Sigmoid colon (tissue), 4 donors: ENCODE measurements at regions not wholly inside any gene's neighbourhood (a gene's known extent, or its start where the extent isn't known, plus 50 kb on each side); places are given as distances from the start of the nearest gene placed in this dataset.

Source experiments
- CTCF ChIP-seq, 4 experiments: fragments of 450-650 bp in 3 of 4; fragments of 200-600 bp in 1 of 4; IDR thresholded peaks; one replicate each; pipeline ENCODE4 v1.5.1; 2016 to 2019; ENCODE audit warnings: antibody characterized with exemption in 4 of 4, mild to moderate bottlenecking in 3 of 4, moderate library complexity in 2 of 4
- POLR2A ChIP-seq, 2 donors: fragments of 450-650 bp; IDR thresholded peaks; one replicate each; pipeline ENCODE4 v1.6.1; 2016; ENCODE audit warnings: antibody characterized with exemption in 2 of 2, mild to moderate bottlenecking in 2 of 2, moderate library complexity in 2 of 2
- POLR2AphosphoS5 ChIP-seq, 4 donors: sonication (generic); formaldehyde crosslinking; IDR thresholded peaks; one replicate each; pipeline ENCODE4 v1.6.1; 2017; ENCODE audit warnings: antibody characterized with exemption in 4 of 4

GRCh38 chr13:50197705-50198104, 182.5 kb downstream of the KCNRG start:
- TF ChIP-seq CTCF (IDR thresholded peaks at IDR 0.05) (no peak), POLR2A (IDR thresholded peaks at IDR 0.05) (no peak), POLR2AphosphoS5 (IDR thresholded peaks at IDR 0.05) (no peak)
